Stomach (tissue), 8 donors: ENCODE measurements at regions not wholly inside any gene's neighbourhood (a gene's known extent, or its start where the extent isn't known, plus 50 kb on each side); places are given as distances from the start of the nearest gene placed in this dataset.

Experiments
- DNase-seq, 2 donors: peaks; one replicate each; pipeline versions ENCODE4 v3.0.0 to v3.0.0-alpha.2; 2013 to 2019
- H3K27ac ChIP-seq, 5 donors: fragments of 200-600 bp in 4 of 5; sonication (generic) in 4 of 5; one replicate each; pipeline ENCODE4 v1.5.1; 2013 to 2019; ENCODE audit warnings: mild to moderate bottlenecking in 1 of 5, moderate library complexity in 1 of 5
- H3K27me3 ChIP-seq, 3 donors: fragments of 200-600 bp; sonication (generic); one replicate each; pipeline ENCODE4 v1.5.1; 2017 to 2019; ENCODE audit warnings: mixed run types in 1 of 3
- H3K36me3 ChIP-seq, 4 donors: fragments of 200-600 bp; sonication (generic); 1 replicate in 3 of 4; 2 replicates in 1 of 4; pipeline ENCODE4 v1.5.1; 2016 to 2019
- H3K4me1 ChIP-seq, 4 donors: fragments of 200-600 bp; sonication (generic); one replicate each; pipeline ENCODE4 v1.5.1; 2016 to 2019
- H3K4me3 ChIP-seq, 4 donors: fragments of 200-600 bp; sonication (generic) in 3 of 4; one replicate each; pipeline ENCODE4 v1.5.1; 2016 to 2019; ENCODE audit warnings: mild to moderate bottlenecking in 1 of 4
- H3K9me3 ChIP-seq, 4 donors: fragments of 200-600 bp; sonication (generic); one replicate each; pipeline ENCODE4 v1.5.1; 2016 to 2019
- EP300 ChIP-seq: sonication (generic); formaldehyde crosslinking; IDR thresholded peaks from one replicate; pipeline ENCODE4 v1.6.1; 2017; ENCODE audit warnings: antibody characterized with exemption
- POLR2A ChIP-seq, 4 donors: fragments of 450-650 bp; IDR thresholded peaks; one replicate each; pipeline ENCODE4 v1.6.1; 2016; ENCODE audit warnings: antibody characterized with exemption in 4 of 4, control low read depth in 2 of 4, mild to moderate bottlenecking in 1 of 4, moderate library complexity in 1 of 4
- POLR2AphosphoS5 ChIP-seq, 3 donors: sonication (generic); formaldehyde crosslinking; IDR thresholded peaks; one replicate each; pipeline ENCODE4 v1.6.1; 2016; ENCODE audit warnings: antibody characterized with exemption in 3 of 3
- WGBS, 5 donors: extraction: QIAGEN DNeasy Blood & Tissue Kit in 3 of 5; methylation state at CpG; one replicate each; pipeline versions ENCODE4 v1.1.5 to v1.1.7; 2013 to 2018; 5-methylcytosine and 5-hydroxymethylcytosine counted together
- intact Hi-C: fragments of 100-400 bp; cut with DNase I; formaldehyde crosslinking; loops from one replicate; pipeline ENCODE4 v1.15.1; 2023; ENCODE audit warnings: low total_unique reads
- TF ChIP-seq, protein P1 (sequence below), 7 experiments: fragments of 450-650 bp in 4 of 7; fragments of 200-600 bp in 3 of 7; sonication (generic) in 3 of 7; IDR thresholded peaks; one replicate each; pipeline ENCODE4 v1.5.1; 2016 to 2019; ENCODE audit warnings: antibody characterized with exemption in 7 of 7, control low read depth in 2 of 7, mild to moderate bottlenecking in 1 of 7
- donor health status: healthy with polysubstance abuse.
- donor health status: Bipolar disorder and iron deficiency.
- donor health status: healthy.

DNA sequence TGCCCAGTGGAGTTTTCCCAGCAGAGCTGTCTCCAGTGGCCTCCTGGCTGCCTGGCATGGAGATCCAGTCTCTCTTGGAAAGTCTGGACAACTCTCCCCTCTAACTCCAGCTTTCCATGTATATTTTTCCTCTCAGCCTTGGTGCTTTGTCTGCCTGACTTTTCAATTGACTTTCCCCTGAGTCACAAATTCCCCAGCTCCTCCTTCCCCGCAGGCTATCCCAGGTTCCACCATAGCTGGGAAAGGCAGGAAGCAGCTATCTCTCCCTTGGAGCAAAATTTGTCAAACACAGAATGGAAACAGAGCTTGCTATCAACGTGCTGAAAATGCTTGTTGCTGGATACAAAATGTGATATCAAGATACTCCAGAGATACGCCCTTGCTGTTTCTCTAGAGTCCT is 384.8 kb downstream of the TMEM135 start:
- Histone ChIP-seq H3K36me3 (no peaks in the 10 kb centered on the region), H3K27me3 (no peaks in the 10 kb centered on the region), H3K4me1 (no peaks in the 10 kb centered on the region), H3K27ac (no peak overlapping the region), H3K4me3 (no peak overlapping the region), H3K9me3 (no peaks in the 10 kb centered on the region)
- no peak for DNase-seq
- TF ChIP-seq, protein P1, sequence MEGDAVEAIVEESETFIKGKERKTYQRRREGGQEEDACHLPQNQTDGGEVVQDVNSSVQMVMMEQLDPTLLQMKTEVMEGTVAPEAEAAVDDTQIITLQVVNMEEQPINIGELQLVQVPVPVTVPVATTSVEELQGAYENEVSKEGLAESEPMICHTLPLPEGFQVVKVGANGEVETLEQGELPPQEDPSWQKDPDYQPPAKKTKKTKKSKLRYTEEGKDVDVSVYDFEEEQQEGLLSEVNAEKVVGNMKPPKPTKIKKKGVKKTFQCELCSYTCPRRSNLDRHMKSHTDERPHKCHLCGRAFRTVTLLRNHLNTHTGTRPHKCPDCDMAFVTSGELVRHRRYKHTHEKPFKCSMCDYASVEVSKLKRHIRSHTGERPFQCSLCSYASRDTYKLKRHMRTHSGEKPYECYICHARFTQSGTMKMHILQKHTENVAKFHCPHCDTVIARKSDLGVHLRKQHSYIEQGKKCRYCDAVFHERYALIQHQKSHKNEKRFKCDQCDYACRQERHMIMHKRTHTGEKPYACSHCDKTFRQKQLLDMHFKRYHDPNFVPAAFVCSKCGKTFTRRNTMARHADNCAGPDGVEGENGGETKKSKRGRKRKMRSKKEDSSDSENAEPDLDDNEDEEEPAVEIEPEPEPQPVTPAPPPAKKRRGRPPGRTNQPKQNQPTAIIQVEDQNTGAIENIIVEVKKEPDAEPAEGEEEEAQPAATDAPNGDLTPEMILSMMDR (IDR thresholded peaks at IDR 0.05): no peak
- TF ChIP-seq POLR2AphosphoS5 (IDR thresholded peaks at IDR 0.05): no peak
- no peak for TF ChIP-seq POLR2A (IDR thresholded peaks at IDR 0.05)
- TF ChIP-seq EP300: no peak
- WGBS, 5 donors: 41 to 59% (median 52%) methylated on average over 3 of the region's 3 CpGs
- intact Hi-C loops: no loop called here

DNA sequence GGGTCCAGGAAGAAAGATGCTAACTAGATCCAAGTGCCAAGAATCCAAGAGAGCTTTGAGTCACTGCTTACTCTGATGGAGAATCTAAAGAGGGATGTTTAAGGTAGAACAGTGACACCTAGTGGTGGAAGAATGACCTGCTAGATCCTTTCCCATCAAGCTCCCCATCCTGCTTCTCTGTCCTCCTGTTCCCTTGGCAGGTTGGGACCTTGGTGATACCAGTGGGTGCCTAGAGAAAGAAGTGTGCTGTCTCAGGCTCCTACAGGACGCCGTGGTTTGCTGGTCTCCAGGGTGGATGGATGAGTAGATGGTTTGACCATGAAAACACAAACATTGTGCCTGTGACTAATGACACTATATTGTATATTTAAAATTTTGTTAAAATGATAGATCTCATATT is 383.7 kb downstream of the TMEM135 start:
- H3K27ac ChIP-seq: no peak overlapping the region
- H3K27me3 ChIP-seq: no peaks in the 10 kb centered on the region
- TF ChIP-seq POLR2AphosphoS5 (IDR thresholded peaks at IDR 0.05): no peak
- TF ChIP-seq, protein P1 (IDR thresholded peaks at IDR 0.05): peak in 5 of 7 experiments; percentile 57 to 84 (median 70)
- peak in 1 of 2 donors; percentile 87 for DNase-seq
- no peak overlapping the region for H3K4me3 ChIP-seq
- intact Hi-C loops: loop anchor here (2.0 kb wide), 1 partner anchor 69 kb away; no protein-coding TSS in a partner anchor
- no peaks in the 10 kb centered on the region for H3K9me3 ChIP-seq
- no peaks in the 10 kb centered on the region for H3K36me3 ChIP-seq
- 12 to 31% (median 27%) methylated on average over 2 of the region's 2 CpGs for WGBS, 5 donors
- no peaks in the 10 kb centered on the region for H3K4me1 ChIP-seq

DNA sequence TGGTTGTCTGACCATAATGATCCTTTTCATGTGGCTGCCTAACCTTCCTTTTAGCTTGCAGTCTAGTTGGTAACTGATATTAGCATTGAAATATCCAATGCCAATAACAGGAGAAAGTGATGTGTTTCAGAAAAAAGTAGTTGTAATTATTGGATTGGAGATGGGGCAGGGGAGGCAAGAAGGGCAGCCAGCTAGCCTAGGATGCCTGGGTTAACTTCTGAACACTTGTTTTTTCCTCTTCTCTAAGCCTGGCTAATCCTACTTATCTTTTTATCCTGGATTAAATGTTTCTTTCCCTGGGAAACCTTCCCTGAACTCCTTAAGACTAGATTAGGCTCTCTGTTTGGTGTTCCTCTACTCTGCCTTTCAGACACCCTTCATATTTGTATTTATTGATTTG is 380.2 kb downstream of the TMEM135 start:
- intact Hi-C loops: no loop called here

DNA sequence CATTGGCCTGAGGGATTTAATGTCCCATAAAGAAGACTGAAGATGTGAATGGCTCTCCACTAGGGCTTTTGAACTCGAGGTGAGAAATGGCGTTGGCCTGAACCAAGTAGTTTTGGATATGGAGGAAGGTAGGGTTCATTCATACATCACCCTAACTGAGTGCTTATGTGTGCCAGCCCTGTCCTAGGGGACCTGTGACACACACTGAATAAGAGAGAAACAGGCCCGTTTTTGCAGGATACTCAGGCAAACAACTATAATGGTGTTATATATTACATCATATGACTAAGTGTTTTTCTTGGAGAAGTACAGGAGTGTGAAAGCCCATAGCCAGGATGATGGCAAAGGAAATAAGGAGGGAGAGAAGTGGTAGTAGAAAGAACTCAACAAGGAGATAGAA is 368.1 kb downstream of the TMEM135 start:
- intact Hi-C loops: no loop called here
- H3K4me3 ChIP-seq: no peak overlapping the region
- TF ChIP-seq, protein P1 (IDR thresholded peaks at IDR 0.05): no peak
- TF ChIP-seq EP300: no peak
- no peak for TF ChIP-seq POLR2A (IDR thresholded peaks at IDR 0.05)
- no peaks in the 10 kb centered on the region for H3K27me3 ChIP-seq
- no peaks in the 10 kb centered on the region for H3K36me3 ChIP-seq
- H3K9me3 ChIP-seq: no peaks in the 10 kb centered on the region
- 78 to 85% (median 84%) methylated on average over 3 of the region's 3 CpGs for WGBS, 5 donors
- H3K4me1 ChIP-seq: no peaks in the 10 kb centered on the region
- no peak for DNase-seq
- no peak overlapping the region for H3K27ac ChIP-seq

More for the DNA sequence above, 380.2 kb downstream of the TMEM135 start:
- H3K4me3 ChIP-seq: no peak overlapping the region
- TF ChIP-seq EP300: no peak
- TF ChIP-seq, protein P1 (IDR thresholded peaks at IDR 0.05): no peak
- H3K27me3 ChIP-seq: no peaks in the 10 kb centered on the region
- no peaks in the 10 kb centered on the region for H3K4me1 ChIP-seq
- H3K9me3 ChIP-seq: no peaks in the 10 kb centered on the region
- no peak for DNase-seq
- no peaks in the 10 kb centered on the region for H3K36me3 ChIP-seq
- H3K27ac ChIP-seq: no peak overlapping the region

DNA sequence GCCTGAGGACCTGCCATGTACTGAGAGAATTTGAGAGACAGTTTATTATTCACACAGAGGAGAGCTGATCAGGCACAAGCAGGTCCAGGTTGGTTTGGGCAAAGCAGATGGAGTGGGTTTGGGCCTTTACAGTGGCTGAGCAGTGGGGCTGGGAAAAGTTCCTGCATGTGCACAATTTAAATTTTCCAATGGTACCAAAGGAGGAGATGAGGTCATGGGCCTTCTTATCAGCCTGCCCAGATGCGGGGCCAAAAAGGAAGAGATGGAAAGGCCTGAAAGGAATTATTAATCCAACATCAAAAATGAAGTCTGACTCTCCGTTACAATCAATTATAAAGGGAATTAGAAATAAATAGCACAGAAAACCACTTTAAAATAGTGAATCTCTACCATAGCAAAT is 367.6 kb downstream of the TMEM135 start:
- H3K9me3 ChIP-seq: no peaks in the 10 kb centered on the region
- no peak overlapping the region for H3K27ac ChIP-seq
- no peaks in the 10 kb centered on the region for H3K4me1 ChIP-seq
- TF ChIP-seq POLR2AphosphoS5 (IDR thresholded peaks at IDR 0.05): no peak
- TF ChIP-seq POLR2A (IDR thresholded peaks at IDR 0.05): no peak
- TF ChIP-seq EP300: no peak
- TF ChIP-seq, protein P1 (IDR thresholded peaks at IDR 0.05): no peak
- H3K36me3 ChIP-seq: no peaks in the 10 kb centered on the region
- 75 to 87% (median 83%) methylated on average over 2 of the region's 2 CpGs for WGBS, 5 donors
- no peaks in the 10 kb centered on the region for H3K27me3 ChIP-seq
- DNase-seq: no peak
- intact Hi-C loops: no loop called here
- no peak overlapping the region for H3K4me3 ChIP-seq
